Ureter (tissue), 1 donor: ENCODE measurements at regions not wholly inside any gene's neighbourhood (a gene's known extent, or its start where the extent isn't known, plus 50 kb on each side); places are given as distances from the start of the nearest gene placed in this dataset.

Experiments
- DNase-seq: peaks from one replicate; pipeline ENCODE4 v3.0.0-alpha.2; 2020; ENCODE audit warnings: low spot score
- donor health status: DM: yes; HTN: yes; CAD: no.

DNA sequence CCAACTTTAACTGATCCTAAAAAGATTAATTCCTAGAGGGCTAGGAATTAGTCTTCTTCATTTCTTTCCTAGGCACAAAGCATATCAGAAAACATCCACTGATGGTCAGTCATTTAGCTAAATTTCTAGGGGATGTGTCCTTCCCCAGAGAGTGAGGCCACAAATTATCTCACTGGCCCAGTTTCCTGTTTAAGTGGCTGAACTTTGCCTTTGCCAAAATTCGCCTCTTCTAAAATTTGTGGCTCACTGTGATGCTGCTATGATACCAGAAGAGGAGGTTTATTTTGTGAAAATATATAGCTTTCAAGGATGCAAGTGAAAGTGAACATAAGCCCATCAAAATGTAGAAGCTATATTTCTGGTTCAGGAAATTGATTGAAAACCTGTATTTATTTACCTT, 98.1 kb upstream of the FER start:
- no peak for DNase-seq

- DNase-seq: no peak
Observed at GRCh38 chr5:108649106-108649505, 98.6 kb upstream of the FER start.

- DNase-seq: peak; percentile 58
Observed at GRCh38 chr5:108642170-108642906, 105.4 kb upstream of the FER start.

GRCh38 chr5:108641596-108641995, 106.1 kb upstream of the FER start:
- no peak for DNase-seq

DNA sequence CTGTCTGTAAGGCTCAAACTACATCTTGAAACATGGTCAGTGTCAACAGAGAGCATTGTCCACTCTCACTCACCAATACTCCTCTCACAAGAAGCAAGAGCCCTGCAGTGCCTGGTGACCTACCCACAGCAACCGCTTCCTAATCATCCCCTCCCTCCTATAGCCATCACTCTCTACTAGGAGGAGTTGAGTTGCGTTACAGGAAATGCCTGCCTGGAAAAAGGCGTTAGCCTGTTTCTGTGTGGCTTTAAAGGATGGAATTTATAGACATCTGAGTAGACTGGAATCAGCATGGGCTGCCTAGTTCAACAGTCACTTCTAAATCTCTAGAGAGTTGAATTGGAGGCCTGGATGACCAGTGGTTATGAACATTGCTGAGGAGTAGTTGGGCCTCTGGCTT, 108.3 kb upstream of the FER start:
- DNase-seq: no peak

GRCh38 chr5:108638021-108638420, 109.7 kb upstream of the FER start:
- no peak for DNase-seq

- DNase-seq: no peak
Observed at GRCh38 chr5:108637134-108637533, 110.6 kb upstream of the FER start.

- DNase-seq: no peak
Observed at GRCh38 chr5:108636135-108636853, 111.4 kb upstream of the FER start.

DNA sequence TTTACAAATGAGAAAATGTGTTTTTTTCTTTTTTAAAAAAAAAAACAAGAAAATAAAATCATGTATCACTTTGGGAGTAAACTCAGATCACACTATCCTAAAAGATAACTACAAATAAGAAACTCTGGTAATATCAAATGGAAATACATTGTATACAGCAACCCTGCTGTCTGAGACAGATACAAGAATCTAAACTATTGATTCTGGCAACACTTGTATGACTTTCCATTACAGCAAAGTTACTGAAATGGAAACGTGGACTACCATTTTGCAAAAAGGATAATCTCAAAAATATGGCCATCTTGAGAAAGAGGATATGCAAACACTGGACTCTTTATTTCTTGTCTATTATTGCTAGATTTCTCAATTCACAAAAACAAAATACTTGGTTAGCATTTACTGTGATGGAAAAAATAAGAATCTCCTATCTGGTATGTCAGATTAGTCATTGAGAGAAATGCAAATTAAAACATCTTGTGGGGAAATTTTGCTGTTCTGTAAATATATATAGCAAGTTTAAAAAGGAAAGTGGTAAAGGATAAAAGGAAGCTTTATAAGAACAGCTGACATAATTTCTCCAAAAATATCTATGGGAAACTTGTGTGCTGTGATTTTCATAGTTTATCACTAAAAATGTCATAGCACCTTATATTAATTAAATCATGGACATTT, 112.9 kb upstream of the FER start:
- no peak for DNase-seq

DNA sequence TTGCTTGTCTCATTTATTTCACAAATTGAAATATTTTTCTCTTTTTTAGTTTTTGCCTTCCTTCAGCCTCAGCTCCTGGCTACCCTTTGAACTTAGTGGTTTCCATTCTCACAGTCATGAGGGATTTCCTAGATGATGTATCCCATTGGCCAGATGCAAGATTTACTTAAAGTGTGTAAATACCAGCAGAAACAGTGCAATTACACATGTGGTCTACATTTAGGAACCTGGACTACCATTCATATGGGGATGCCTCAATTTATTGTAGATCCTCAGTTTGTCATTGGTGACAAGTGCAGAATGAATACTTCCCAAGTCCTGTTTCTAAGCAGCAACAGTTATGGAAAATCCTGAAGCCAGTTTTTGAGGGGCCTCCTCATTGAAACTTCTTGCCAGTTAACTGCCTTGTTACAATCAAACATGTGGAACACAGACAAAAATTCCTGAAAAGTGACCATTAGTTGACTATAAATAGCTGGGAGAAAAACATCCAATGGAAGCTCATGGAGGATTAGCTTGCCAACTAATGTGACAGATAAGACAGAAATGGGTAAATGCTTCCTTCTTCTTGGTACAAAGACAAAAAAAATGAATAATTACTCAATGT, 113.6 kb upstream of the FER start:
- no peak for DNase-seq

DNA sequence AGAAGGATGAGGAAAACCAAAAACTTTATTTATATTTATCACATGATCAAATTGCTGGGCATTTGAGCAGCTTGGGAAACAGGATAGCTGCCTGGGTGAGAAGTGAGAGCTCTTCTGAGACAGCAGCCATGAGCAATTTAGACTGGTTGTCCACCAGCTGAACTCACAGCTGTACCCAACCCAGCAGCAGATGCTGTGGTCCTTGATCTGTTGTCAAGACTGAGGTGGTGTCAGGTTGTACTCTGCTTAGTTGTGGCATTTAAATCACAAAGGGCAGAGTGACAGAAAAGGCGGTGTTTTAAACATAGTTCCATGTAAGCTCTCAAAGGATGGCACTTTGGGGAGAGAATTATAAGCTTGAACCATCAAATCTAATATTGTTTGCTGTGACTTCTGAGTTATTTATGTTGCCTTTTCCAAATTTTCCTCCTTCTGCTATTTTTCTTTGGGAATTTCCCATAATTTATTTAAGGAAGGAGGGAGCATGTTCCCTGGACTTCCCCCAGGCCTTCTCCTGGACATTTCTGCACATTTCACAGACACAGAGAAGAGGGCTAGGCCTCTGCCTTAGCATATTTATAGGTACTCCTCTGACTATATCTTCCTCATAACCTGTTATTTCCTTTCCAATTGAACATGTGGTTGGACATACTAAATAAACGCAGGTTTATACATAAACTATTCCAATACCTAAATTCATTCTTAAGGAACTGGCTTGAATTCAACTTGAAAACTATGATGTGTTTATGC, 117.7 kb upstream of the FER start:
- DNase-seq: no peak

GRCh38 chr5:108625654-108626053, 122.0 kb upstream of the FER start:
- DNase-seq: no peak

GRCh38 chr5:108623826-108624225, 123.9 kb upstream of the FER start:
- no peak for DNase-seq

DNA sequence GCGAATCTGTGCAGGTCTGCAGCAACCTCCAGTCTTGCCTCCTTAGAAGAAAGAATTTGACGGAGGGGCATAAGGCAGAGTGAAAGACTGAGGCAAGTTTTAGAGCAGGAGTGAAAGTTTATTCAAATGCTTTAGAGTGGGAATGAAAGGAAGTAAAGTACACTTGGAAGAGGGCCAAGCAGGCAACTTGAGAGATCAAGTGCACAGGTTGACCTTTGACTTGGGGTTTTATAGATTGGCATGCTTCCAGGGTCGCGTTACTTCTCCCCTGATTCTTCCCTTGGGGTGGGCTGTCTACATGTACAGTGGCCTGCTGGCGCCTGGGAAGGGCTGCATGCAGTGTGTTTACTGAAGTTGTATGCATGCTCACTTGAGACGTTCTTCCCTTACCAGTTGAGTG, 127.2 kb upstream of the FER start:
- no peak for DNase-seq

- no peak for DNase-seq
Observed at GRCh38 chr5:108619815-108620214, 127.9 kb upstream of the FER start.

DNA sequence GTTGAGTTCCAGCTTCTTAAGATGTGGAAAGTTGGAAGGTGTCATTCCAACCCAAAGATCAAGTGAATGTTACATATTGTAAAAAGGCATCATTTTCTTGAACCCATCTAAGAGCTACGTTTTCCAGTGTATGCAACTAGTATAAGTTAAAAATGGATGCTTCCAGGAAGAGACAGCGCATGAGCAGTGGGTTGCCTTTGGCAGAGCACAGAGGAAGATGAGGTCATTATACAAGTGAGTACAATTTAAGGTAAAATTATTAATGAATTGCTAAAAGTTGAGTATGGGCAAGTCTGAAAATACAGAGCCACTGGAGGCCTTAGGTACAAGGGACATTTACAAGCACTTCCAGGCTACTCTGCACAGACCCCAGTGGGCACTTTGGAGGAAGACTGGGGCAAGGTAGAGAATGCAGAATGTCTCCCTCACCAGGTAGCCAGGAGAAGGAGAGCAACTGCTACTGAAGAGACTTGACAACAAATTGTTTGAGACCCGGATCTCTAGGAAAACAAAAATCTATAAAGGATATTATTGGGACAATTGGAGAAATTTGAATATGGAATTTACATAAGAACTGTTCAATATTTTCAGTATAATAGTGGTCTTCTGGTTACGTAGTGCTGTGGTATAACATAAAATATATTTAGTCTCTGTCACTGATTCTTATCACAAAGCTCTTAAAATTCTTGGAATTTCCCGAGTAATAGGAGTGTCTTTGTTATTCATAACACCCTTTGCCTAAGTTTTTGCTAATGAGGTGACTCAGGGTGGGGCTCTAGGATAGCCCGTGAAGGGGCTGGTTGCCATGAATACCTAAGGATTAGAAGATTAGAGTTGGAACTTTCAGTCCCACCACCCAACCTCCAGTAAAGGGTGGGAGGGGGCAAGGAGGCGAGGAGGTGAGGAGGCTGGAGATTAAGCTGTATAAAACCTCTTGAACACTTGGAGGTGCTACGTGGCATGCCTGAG, 129.9 kb upstream of the FER start:
- DNase-seq: no peak

DNA sequence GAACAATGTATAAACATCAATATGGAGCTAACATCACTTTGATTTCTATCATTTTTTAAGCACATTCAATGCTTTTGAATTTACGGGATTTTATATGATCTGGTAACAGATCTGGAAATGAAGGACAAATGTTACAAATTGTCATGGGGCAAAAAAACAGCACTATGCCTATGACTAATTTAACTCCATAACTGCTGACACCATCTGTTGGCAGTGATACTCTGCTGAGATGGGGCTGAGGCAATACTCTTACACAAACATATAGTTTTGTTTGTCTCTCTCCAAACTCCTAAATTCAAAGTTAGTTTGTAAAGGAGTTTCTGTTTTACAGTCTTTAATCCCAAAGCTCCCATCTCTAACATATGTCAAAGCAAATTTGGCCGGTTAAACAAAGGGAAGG, 132.5 kb upstream of the FER start:
- no peak for DNase-seq

- no peak for DNase-seq
Observed at GRCh38 chr5:108607421-108607820, 140.3 kb upstream of the FER start.

- DNase-seq: no peak
Observed at GRCh38 chr5:108606185-108606584, 141.5 kb upstream of the FER start.

DNA sequence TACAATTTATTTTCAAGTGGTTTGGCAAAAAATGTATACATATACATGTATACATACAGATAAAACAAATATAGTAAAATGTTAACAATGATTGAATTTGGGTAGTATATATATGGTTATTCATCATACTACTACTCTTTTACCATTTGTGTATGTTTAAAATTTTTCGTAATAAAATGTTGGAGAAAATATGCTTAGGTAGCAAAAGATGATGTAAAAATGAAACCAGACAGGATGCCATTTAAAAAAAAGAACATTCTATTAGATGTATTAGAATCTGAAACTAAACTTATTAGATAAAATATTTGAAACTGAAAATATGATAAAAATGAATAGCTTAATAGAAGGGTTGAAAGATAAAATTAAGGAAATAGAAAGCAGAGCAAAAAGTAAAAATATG, 144.9 kb upstream of the FER start:
- no peak for DNase-seq

DNA sequence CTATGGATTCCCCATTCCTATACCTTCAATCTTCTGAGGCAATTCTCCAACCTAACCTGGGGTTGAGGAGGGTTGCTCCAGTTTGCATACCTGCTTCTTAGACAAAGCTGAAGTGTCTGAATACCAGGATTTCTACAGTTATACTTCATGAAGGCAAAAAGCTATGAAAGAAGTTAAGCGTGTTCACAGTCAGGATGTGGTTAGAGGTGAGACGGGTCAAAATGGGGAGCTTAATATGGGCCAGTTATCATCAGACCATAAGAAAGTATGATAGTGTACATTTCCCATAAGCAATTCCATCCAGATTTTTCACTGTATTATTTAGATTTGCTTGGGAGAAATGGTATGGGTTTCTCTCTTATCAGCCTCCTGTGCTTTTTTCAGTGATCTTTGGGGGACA, 156.9 kb upstream of the FER start:
- DNase-seq: no peak
